A549 (cell line): ENCODE measurements at regions not wholly inside any gene's neighbourhood (a gene's known extent, or its start where the extent isn't known, plus 50 kb on each side); places are given as distances from the start of the nearest gene placed in this dataset.

Experiments used
- ATAC-seq, 2 experiments: fragments of 200-7000 bp in 1 of 2; fragments of >200 bp in 1 of 2; cut with Nextera tagmentation in 1 of 2; cut with Tn5 transposase in 1 of 2; 3 replicates each; pipeline versions ENCODE4 v1.8.0 to v1.9.1; 2018 to 2020; ENCODE audit warnings: mild to moderate bottlenecking in 1 of 2, moderate library complexity in 1 of 2
- CTCF ChIA-PET: fragments of 300-600 bp; sonication (Branson Sonifier 250); formaldehyde crosslinking; extraction: SDS; loops from one replicate; lab custom pipeline; 2021; ENCODE audit warnings: antibody characterized with exemption, inconsistent platforms; lab: Yijun Ruan, JAX
- POLR2A ChIA-PET: fragments of 350-600 bp; formaldehyde crosslinking; extraction: SDS; loops from one replicate; lab custom pipeline; 2021; ENCODE audit warnings: antibody characterized with exemption, inconsistent platforms; lab: Yijun Ruan, JAX
- DNase-seq, 2 experiments: peaks; one replicate each; pipeline versions ENCODE4 v3.0.0 to v3.0.0-alpha.2; 2011 to 2016; ENCODE audit warnings: low read depth in 1 of 2, low spot score in 1 of 2
- FAIRE-seq: peaks from 2 replicates; lab custom pipeline; 2011; peaks lifted over from hg19 to GRCh38; lab: Jason Lieb, UNC
- H3K27ac ChIP-seq, 2 experiments: fragments of >200 bp; sonication (Bioruptor Twin); formaldehyde crosslinking; 3 replicates each; pipeline ENCODE4 v1.5.1; 2016 to 2017
- H3K4me1 ChIP-seq: fragments of >200 bp; sonication (Bioruptor Twin); formaldehyde crosslinking; 3 replicates; pipeline ENCODE4 v1.6.1; 2016
- H3K4me2 ChIP-seq: fragments of >200 bp; sonication (Bioruptor Twin); formaldehyde crosslinking; 3 replicates; pipeline ENCODE4 v1.6.1; 2016
- H3K4me3 ChIP-seq: fragments of >200 bp; sonication (Bioruptor Twin); formaldehyde crosslinking; 3 replicates; pipeline ENCODE4 v1.5.1; 2016
- H3K9me3 ChIP-seq: fragments of >200 bp; sonication (Bioruptor Twin); formaldehyde crosslinking; 3 replicates; pipeline ENCODE4 v1.6.1; 2016
- BCL3 ChIP-seq: fragments of >200 bp; sonication (Bioruptor Twin); formaldehyde crosslinking; IDR thresholded peaks from 3 replicates; pipeline ENCODE4 v1.6.1; 2016
- CBX8 ChIP-seq: fragments of 200-600 bp; sonication (generic); IDR thresholded peaks from 2 replicates; pipeline ENCODE4 v1.6.1; 2016
- CEBPB ChIP-seq, 2 experiments: fragments of >200 bp in 1 of 2; sonication (Bioruptor Twin) in 1 of 2; formaldehyde crosslinking in 1 of 2; IDR thresholded peaks; 2 replicates each; pipeline ENCODE4 v1.6.1; 2012 to 2016
- CHD4 ChIP-seq: fragments of 200-600 bp; sonication (generic); IDR thresholded peaks from 2 replicates; pipeline ENCODE4 v1.6.1; 2016; ENCODE audit warnings: antibody characterized with exemption, mild to moderate bottlenecking, borderline replicate concordance
- CTCF ChIP-seq: fragments of >200 bp; sonication (Bioruptor Twin); formaldehyde crosslinking; IDR thresholded peaks from 3 replicates; pipeline ENCODE4 v1.5.1; 2016
- E2F6 ChIP-seq: IDR thresholded peaks from 2 replicates; pipeline ENCODE4 v1.6.1; 2012; ENCODE audit warnings: low read depth, borderline replicate concordance
- EHMT2 ChIP-seq: fragments of 200-600 bp; sonication (generic); IDR thresholded peaks from 2 replicates; pipeline ENCODE4 v1.6.1; 2016; ENCODE audit warnings: antibody characterized with exemption, low read depth, mild to moderate bottlenecking, moderate library complexity
- ELK1 ChIP-seq: fragments of 150-350 bp; IDR thresholded peaks from 2 replicates; pipeline ENCODE4 v1.6.1; 2014; ENCODE audit warnings: low read depth, mild to moderate bottlenecking, low read length
- HDAC2 ChIP-seq: fragments of 200-600 bp; sonication (generic); IDR thresholded peaks from 2 replicates; pipeline ENCODE4 v1.6.1; 2016
- HES2 ChIP-seq: fragments of >200 bp; sonication (Bioruptor Twin); formaldehyde crosslinking; IDR thresholded peaks from 2 replicates; pipeline ENCODE4 v1.6.1; 2016
- HOXB5 ChIP-seq: fragments of 250-450 bp; sonication (Bioruptor Pico); IDR thresholded peaks from 2 replicates; pipeline ENCODE4 v1.5.0; 2020; ENCODE audit warnings: mild to moderate bottlenecking, moderate library complexity
- JUNB ChIP-seq: fragments of >200 bp; sonication (Bioruptor Twin); formaldehyde crosslinking; IDR thresholded peaks from 2 replicates; pipeline ENCODE4 v1.6.1; 2016
- NPAS2 ChIP-seq: fragments of 250-450 bp; sonication (Bioruptor Pico); IDR thresholded peaks from 2 replicates; pipeline ENCODE4 v1.8.0; 2022; ENCODE audit warnings: mild to moderate bottlenecking, moderate library complexity, borderline replicate concordance
- NR3C1 ChIP-seq: fragments of >200 bp; sonication (Bioruptor Twin); formaldehyde crosslinking; IDR thresholded peaks from 3 replicates; pipeline ENCODE4 v1.6.1; 2017
- RAD21 ChIP-seq, 2 experiments: fragments of >200 bp in 1 of 2; sonication (Bioruptor Twin) in 1 of 2; formaldehyde crosslinking in 1 of 2; IDR thresholded peaks in 1 of 2; conservative IDR thresholded peaks in 1 of 2; 2 replicates in 1 of 2; 3 replicates in 1 of 2; pipeline ENCODE4 v1.6.1; 2012 to 2018; ENCODE audit warnings: inconsistent platforms in 1 of 2
- RARB ChIP-seq: fragments of 250-450 bp; sonication (Bioruptor Pico); IDR thresholded peaks from 2 replicates; pipeline ENCODE4 v1.8.0; 2021; ENCODE audit warnings: mild to moderate bottlenecking, moderate library complexity
- REST ChIP-seq: fragments of 200-600 bp; sonication (generic); IDR thresholded peaks from 2 replicates; pipeline ENCODE4 v1.6.1; 2016; ENCODE audit warnings: antibody characterized with exemption, mild to moderate bottlenecking, moderate library complexity
- RFX5 ChIP-seq: fragments of 450-650 bp; IDR thresholded peaks from 2 replicates; pipeline ENCODE4 v1.7.1; 2014; ENCODE audit warnings: antibody characterized with exemption, mild to moderate bottlenecking, moderate library complexity
- RNF2 ChIP-seq: fragments of 200-600 bp; sonication (generic); IDR thresholded peaks from 2 replicates; pipeline ENCODE4 v1.6.1; 2016; ENCODE audit warnings: low read depth, mild to moderate bottlenecking, antibody characterized with exemption, moderate library complexity, borderline replicate concordance
- SREBF2 ChIP-seq: fragments of 450-650 bp; IDR thresholded peaks from 2 replicates; pipeline ENCODE4 v1.6.1; 2014; ENCODE audit warnings: mild to moderate bottlenecking, moderate library complexity
- ZNF302 ChIP-seq: fragments of 250-450 bp; sonication (Bioruptor Pico); IDR thresholded peaks from 2 replicates; pipeline ENCODE4 v1.9.0; 2021; ENCODE audit warnings: inconsistent platforms, mild to moderate bottlenecking, moderate library complexity
- WGBS: methylation state at CpG from one replicate; pipeline ENCODE4 v1.1.6; 2017; ENCODE audit errors: missing lambda C conversion rate; 5-methylcytosine and 5-hydroxymethylcytosine counted together

GRCh38 chr15:61777689-61778088 is 282.6 kb downstream of the VPS13C start:
- Histone ChIP-seq H3K4me1 (no peaks in the 10 kb centered on the region), H3K9me3 (no peaks in the 10 kb centered on the region; the same call in 2 of the 3 replicates), H3K4me2 (no peak overlapping the region), H3K4me3 (no peak overlapping the region), H3K27ac (no peak overlapping the region)
- POLR2A ChIA-PET: no interaction called here
- WGBS: 5% methylated on average over 4 of the region's 4 CpGs
- FAIRE-seq (no peak), DNase-seq (no peak), ATAC-seq (no peak)
- TF ChIP-seq SREBF2 (no peak), HDAC2 (no peak)
- CTCF ChIA-PET: interaction anchor here (0.7 kb wide), 2 partner anchors 12 to 39 kb away, joined by 3 read pairs; no protein-coding TSS in a partner anchor

- Histone ChIP-seq H3K4me3 (no peak overlapping the region), H3K4me2 (no peak overlapping the region), H3K4me1 (no peaks in the 10 kb centered on the region)
- ATAC-seq (no peak), FAIRE-seq (no peak)
- POLR2A ChIA-PET: no interaction called here
- CTCF ChIA-PET: interaction anchor here (2.6 kb wide), 1 partner anchor 66 kb away, joined by 7 read pairs; no protein-coding TSS in a partner anchor
- no peak for TF ChIP-seq HOXB5
- TF ChIP-seq RARB (CRISPR knock-in tag): no peak
- TF ChIP-seq CBX8: no peak
- TF ChIP-seq REST: no peak
- TF ChIP-seq JUNB: no peak
- TF ChIP-seq RAD21 (conservative IDR thresholded peaks at IDR 0.05 in 1 of 2, IDR thresholded peaks at IDR 0.05 in 1 of 2): no peak
- no peak for TF ChIP-seq NPAS2 (CRISPR knock-in tag)
- no peak for TF ChIP-seq E2F6
- no peak for TF ChIP-seq ZNF302 (CRISPR knock-in tag)
- TF ChIP-seq CEBPB (IDR thresholded peaks at IDR 0.05): no peak
- TF ChIP-seq HES2: no peak
- TF ChIP-seq RFX5: no peak
- TF ChIP-seq BCL3: no peak
- TF ChIP-seq CHD4: no peak
- no peak for TF ChIP-seq CTCF
- no peak for TF ChIP-seq NR3C1
- no peak for TF ChIP-seq ELK1
- no peak for TF ChIP-seq RNF2
- TF ChIP-seq EHMT2: no peak
- TF ChIP-seq, all 56 proteins: peak for 0
- 8% methylated on average over 2 of the region's 2 CpGs for WGBS
- Histone ChIP-seq H3K9me3 (no peaks in the 10 kb centered on the region), H3K27ac (no peak overlapping the region)
- no peak for DNase-seq
Measured at GRCh38 chr15:61769557-61769956, 290.7 kb downstream of the VPS13C start.
